GM21619 (cell line): ENCODE measurements at regions not wholly inside any gene's neighbourhood (a gene's known extent, or its start where the extent isn't known, plus 50 kb on each side); places are given as distances from the start of the nearest gene placed in this dataset.
"Not testable (repeated sequence)": the region's sequence is repeated elsewhere in the genome, so short reads cannot be mapped to it uniquely, and the experiment has no call there.

Experiments
- ATAC-seq: cut with Tn5 transposase; IDR thresholded peaks from one replicate; pipeline ENCODE4 v1.9.1; 2021; ENCODE audit not compliant: unreplicated experiment

GRCh38 chr1:5165762-5166161 is 511.4 kb downstream of the AJAP1 start:
- ATAC-seq: no peak

DNA sequence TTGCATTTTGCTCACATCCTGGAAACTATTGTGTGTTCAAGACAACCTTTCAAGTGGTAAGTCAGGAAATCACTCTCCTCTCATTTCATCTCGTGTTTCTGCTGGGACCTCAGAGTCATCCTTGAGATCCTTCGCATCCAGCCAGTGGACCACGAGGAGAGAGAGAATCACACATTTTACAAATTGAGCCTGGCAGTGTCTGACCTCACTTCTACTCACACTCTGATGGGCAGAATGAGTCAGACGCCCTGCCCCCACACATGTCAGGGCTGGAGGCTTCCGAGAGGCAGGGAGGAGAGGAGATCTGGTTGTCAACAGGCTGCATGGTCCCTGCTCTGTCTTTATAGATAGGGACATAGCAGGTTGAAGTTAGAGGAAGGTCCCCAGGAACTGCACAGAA is 509.7 kb downstream of the AJAP1 start:
- ATAC-seq: no peak

DNA sequence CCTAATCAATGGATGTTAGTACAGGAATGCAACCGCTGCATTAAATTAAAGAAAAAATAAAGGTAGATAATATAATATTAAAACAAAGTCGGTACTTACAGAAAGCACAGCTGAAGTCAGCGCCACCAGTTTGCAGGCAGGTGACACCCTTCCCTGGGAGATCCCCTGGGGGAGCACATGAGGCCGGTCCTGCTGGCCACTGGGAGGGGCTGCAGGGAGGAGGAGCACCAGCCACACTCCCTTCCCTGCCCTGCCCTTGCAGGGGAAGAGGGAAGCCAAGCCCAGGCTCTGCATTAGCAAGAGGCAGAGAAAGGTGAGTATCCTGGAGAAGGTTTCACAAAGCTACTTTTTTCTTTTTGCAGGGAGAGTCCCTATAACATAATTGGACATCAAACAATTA is 507.0 kb downstream of the AJAP1 start:
- no peak for ATAC-seq

DNA sequence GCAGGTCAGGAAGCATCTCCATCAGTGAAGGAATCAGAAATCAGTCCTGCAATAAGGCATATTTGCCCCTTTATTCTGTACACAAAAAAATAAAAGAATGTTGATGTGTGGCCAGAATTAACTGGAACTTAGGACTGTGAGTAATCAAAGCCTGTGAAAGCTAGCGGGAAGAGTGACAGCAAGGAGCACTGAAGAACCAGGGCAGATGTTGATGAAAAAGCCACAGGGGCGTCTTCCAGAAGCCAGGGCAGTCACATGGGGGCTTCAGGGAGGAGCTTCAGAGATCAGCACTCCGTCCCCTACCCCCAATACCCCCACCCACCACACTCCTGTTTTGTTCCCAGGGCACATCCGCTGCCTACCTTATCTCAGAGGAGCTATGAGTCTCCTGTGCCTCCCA is 502.8 kb downstream of the AJAP1 start:
- no peak for ATAC-seq

DNA sequence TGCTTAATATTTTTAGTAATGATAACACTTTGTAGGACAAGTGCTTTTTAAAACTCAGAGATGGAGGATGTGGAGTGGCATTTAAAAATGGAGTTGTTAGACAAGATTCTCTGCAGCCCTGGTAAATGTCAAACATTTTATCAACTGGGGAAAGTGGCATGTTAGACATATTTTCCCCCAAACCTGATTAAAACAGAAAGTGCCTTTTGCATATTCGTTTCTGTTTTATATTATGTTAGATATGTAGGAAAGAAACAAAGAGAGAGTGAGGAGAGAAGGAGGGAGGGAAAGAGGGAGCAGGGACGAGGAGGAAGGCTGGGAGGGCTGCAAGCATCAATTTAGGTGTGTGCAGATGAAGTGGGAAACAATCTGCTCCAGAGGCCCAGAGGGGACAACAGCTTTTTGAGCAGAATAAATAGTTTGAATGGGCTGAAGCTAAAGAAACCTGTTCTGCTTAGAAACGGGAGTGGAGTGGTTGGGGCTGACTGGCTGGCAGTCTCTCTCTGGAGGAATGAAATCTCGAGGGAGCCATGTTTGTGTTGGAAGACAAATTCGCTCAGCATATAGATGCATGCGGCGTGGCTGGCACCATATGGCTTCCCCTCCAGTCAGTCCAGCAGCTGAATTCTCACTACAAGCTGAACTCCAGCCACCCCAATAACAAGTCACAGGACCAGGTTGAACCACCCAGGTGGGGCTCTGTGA is 502.2 kb downstream of the AJAP1 start:
- no peak for ATAC-seq

GRCh38 chr1:5151511-5151910 is 497.1 kb downstream of the AJAP1 start:
- ATAC-seq: no peak

DNA sequence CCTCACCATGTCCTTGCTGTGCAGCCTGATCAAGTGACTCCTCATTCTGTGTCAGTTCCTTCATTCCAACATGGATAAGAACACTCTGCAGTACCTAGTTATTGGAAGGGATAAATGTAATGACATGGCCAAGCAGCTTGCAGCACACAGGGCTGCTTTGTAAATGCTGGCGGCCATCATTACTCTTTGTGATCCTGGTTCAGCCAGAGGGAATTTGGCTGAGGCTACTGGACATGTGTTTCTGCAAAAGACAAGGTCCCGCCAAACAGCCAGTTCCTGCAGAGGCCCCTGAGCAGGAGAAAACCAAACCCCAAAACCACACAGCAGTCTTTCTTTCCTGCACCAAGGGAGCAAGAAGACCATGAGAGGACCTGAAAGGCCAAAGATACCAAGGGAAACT is 495.8 kb downstream of the AJAP1 start:
- ATAC-seq: no peak

- ATAC-seq: no peak
Observed at GRCh38 chr1:5147806-5148205, 493.4 kb downstream of the AJAP1 start.

- ATAC-seq: no peak
Observed at GRCh38 chr1:5142389-5142788, 488.0 kb downstream of the AJAP1 start.

DNA sequence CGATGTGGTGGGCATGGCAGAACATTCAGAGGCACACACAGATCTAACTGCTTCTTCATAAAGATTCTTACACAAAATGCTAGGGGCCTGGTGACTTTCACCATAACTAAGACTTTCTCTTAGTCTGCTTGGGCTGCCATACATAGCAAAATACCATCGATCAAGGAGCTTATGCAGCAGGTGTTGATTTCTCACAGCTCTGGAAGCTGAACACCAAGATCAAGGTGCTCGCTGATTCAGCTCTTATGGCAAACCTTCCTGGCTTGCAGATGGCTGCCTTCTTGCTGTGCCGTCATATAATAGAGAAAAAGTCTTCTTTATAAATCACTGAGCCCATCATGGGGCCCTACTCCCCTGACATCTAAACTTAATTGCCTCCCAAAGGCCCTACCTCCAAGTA is 487.3 kb downstream of the AJAP1 start:
- ATAC-seq: no peak

DNA sequence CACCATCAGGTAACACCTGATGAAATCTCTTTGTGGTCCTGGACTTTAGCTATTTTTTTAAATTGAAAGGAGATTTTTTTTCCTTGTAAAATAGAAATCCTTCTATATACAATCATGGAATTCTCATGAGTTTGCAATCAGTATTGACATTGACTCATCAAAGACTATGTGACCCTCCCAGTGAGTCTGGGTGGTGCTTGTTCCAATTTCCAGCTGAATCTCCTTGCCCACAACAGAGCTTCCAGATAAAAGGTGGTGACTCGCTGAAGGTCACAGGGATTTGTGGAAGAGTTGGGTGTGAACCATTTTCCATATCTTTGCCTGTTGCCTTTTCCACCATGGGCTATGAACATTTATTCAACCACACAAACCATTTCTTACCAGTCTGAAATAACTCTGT is 486.6 kb downstream of the AJAP1 start:
- ATAC-seq: no peak

GRCh38 chr1:5140136-5140535 is 485.7 kb downstream of the AJAP1 start:
- ATAC-seq: no peak

- ATAC-seq: no peak
Observed at GRCh38 chr1:5129746-5130355, 475.4 kb downstream of the AJAP1 start.

DNA sequence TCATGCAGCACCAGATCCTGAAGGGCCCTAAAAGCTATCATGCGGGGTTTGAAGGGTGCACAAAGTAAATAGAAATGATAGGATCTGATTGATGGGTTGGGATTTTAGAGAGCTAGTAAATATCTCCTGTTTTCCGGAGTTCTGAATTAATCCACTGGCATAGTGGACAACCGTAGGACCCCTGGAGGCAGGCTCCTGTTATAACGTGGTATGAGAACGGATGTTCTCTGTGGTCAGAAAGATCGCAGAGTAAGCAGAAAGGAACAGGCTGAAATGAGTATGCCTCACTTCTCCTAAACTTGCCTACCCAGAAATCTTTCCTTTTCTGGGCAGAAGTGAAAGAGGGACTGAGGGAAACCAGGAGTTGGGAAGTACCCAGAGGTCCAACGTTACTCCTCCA is 470.8 kb downstream of the AJAP1 start:
- no peak for ATAC-seq

DNA sequence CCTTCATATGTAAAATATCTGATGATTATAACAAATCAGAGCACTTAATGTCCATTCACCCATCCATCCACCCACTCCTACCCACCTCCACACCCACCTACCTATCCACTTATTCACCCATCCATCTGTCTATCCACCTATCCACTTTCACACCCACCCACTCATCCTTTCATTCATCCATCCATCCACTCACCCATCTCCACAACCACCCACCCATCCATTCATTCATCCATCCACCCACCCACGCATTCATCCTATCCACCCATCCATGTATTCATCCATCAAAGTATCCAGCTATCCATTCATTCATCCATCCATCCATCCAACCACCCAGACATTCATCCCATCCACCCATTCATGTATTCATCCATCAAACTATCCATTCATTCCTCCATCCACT is 466.1 kb downstream of the AJAP1 start:
- no peak for ATAC-seq

- ATAC-seq: no peak
Observed at GRCh38 chr1:5119366-5120234, 465.2 kb downstream of the AJAP1 start.

GRCh38 chr1:5118771-5119170 is 464.4 kb downstream of the AJAP1 start:
- not testable (repeated sequence) for ATAC-seq

GRCh38 chr1:5118292-5118691 is 463.9 kb downstream of the AJAP1 start:
- ATAC-seq: not testable (repeated sequence)

GRCh38 chr1:5111581-5111980 is 457.2 kb downstream of the AJAP1 start:
- no peak for ATAC-seq

DNA sequence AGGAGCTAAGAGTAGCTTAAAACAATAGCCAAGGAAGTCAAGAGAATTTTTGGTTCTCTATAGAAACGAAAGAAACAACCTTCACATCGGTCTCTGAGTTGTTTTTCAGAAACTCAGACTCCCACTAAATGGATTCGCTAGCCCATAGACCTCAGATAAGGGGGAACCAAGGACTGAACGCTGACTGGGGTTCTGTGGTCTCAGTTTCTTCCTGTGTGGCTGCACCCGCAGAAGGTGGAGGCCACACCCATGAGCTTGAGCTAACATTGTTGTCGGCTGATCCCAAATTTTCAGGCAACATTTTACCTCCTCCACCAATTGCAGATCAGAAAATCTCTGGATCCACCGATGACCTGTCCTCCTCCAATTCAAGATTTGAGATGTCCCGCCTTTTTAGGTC is 456.1 kb downstream of the AJAP1 start:
- ATAC-seq: no peak

DNA sequence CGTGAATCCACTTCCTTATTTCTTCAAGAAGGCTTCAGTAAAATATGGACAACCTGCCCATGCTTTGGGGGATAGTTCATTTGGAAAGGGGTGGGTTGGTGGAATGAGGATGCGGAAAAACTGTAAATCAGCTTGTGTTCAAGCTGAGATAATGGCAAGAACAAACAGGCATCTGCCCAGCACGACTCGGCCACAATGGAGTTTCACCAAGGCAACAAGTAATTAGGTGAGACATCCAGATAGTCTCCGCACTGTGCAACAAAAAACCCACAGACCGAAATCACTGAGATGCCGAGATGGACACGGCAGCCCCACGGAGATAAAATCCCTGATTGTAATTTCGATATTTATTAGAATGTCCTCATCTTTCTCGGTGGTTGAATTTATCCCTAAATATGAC is 455.2 kb downstream of the AJAP1 start:
- ATAC-seq: no peak

DNA sequence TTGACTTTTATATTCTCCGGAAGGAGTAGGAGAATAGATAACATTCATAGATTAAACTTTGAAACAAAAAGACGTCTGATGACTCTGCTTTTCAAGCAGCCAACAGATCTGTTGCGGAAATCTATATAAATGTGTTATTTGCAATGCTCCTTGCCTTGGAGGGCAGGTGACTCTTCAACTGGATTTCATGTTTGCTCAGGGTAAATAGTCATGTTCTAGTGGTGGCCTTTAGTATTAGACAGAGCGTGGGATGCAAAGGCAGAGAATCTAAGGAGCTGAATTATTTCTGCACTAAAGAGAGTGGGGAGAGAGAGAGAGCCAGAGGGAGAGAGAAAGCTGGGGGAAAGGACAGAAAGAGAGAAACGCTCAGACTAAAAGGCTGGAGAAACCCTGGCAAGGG is 454.3 kb downstream of the AJAP1 start:
- no peak for ATAC-seq
